HEK293T (cell line): ENCODE measurements at regions not wholly inside any gene's neighbourhood (a gene's known extent, or its start where the extent isn't known, plus 50 kb on each side); places are given as distances from the start of the nearest gene placed in this dataset.

Source experiments
- CTCF ChIA-PET: fragments of 350-600 bp; formaldehyde crosslinking; extraction: SDS; loops from one replicate; lab custom pipeline; 2021; ENCODE audit warnings: antibody characterized with exemption, inconsistent platforms; lab: Yijun Ruan, JAX
- POLR2A ChIA-PET: fragments of 350-600 bp; formaldehyde crosslinking; extraction: SDS; loops from one replicate; lab custom pipeline; 2020; ENCODE audit warnings: antibody characterized with exemption, inconsistent platforms; lab: Yijun Ruan, JAX
- DNase-seq: peaks from one replicate; pipeline ENCODE4 v3.0.0; 2012; ENCODE audit warnings: mixed read lengths; ENCODE audit errors: extremely low spot score
- ARNT ChIP-seq: fragments of 450-650 bp; IDR thresholded peaks from 2 replicates; pipeline ENCODE4 v1.6.1; 2017; ENCODE audit warnings: mild to moderate bottlenecking
- BHLHE40 ChIP-seq: fragments of 450-650 bp; IDR thresholded peaks from 2 replicates; pipeline ENCODE4 v1.6.1; 2016; ENCODE audit warnings: mild to moderate bottlenecking, moderate library complexity, borderline replicate concordance
- CTBP1 ChIP-seq: fragments of 450-650 bp; IDR thresholded peaks from 2 replicates; pipeline ENCODE4 v1.6.1; 2016; ENCODE audit warnings: borderline replicate concordance
- ELF4 ChIP-seq: fragments of 450-650 bp; IDR thresholded peaks from 2 replicates; pipeline ENCODE4 v1.6.1; 2017; ENCODE audit warnings: antibody characterized with exemption
- FOXA1 ChIP-seq: fragments of 450-650 bp; IDR thresholded peaks from 2 replicates; pipeline ENCODE4 v1.6.1; 2016; ENCODE audit warnings: mild to moderate bottlenecking
- FOXK2 ChIP-seq: fragments of 450-650 bp; IDR thresholded peaks from 2 replicates; pipeline ENCODE4 v1.6.1; 2016; ENCODE audit warnings: mild to moderate bottlenecking
- FOXM1 ChIP-seq: fragments of 450-650 bp; IDR thresholded peaks from 2 replicates; pipeline ENCODE4 v1.6.1; 2017; ENCODE audit warnings: mild to moderate bottlenecking, borderline replicate concordance
- HDGF ChIP-seq: fragments of 450-650 bp; IDR thresholded peaks from 2 replicates; pipeline ENCODE4 v1.6.1; 2017; ENCODE audit warnings: antibody characterized with exemption, borderline replicate concordance
- L3MBTL2 ChIP-seq: fragments of 450-650 bp; conservative IDR thresholded peaks from 2 replicates; pipeline ENCODE4 v1.6.1; 2016; ENCODE audit warnings: mild to moderate bottlenecking
- LEF1 ChIP-seq: fragments of 450-650 bp; IDR thresholded peaks from 2 replicates; pipeline ENCODE4 v1.6.1; 2017; ENCODE audit warnings: mild to moderate bottlenecking, borderline replicate concordance
- NFRKB ChIP-seq: fragments of 450-650 bp; IDR thresholded peaks from 2 replicates; pipeline ENCODE4 v1.6.1; 2016; ENCODE audit warnings: mild to moderate bottlenecking, moderate library complexity
- PKNOX1 ChIP-seq: fragments of 450-650 bp; IDR thresholded peaks from 2 replicates; pipeline ENCODE4 v1.6.1; 2016
- SP1 ChIP-seq: fragments of 450-650 bp; IDR thresholded peaks from 2 replicates; pipeline ENCODE4 v1.6.1; 2017
- SUZ12 ChIP-seq: fragments of 450-650 bp; IDR thresholded peaks from 2 replicates; pipeline ENCODE4 v1.6.1; 2016; ENCODE audit warnings: mild to moderate bottlenecking
- TARDBP ChIP-seq: fragments of 450-650 bp; IDR thresholded peaks from 2 replicates; pipeline ENCODE4 v1.6.1; 2016
- ZNF384 ChIP-seq: fragments of 450-650 bp; IDR thresholded peaks from 2 replicates; pipeline ENCODE4 v1.6.1; 2016

GRCh38 chr4:38409852-38410251 is 254.1 kb upstream of the KLF3 start:
- ChIA-PET POLR2A (no interaction called here), CTCF (no interaction called here)
- TF ChIP-seq SUZ12 = no peak
- no peak for DNase-seq

DNA sequence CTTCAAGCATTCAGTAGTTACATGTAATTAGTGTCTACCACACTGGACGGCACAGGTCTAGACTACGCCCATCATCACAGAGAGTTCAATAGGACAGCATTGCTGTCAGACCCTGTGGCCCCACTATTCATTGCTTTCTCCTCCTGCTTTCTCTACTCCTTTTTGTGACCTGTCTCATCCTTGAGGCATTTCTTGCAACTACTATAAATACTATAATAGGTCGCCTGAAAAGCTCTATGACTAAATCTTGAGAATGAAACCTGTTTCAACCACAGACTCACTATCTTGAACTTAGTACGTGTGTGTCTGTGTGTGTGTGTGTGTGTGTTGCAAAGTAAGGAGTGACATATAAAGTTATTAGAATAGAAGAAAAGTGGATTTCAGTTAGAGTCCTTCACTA is 252.9 kb upstream of the KLF3 start:
- no peak for TF ChIP-seq HDGF
- no peak for TF ChIP-seq SP1
- TF ChIP-seq ARNT = no peak
- TF ChIP-seq L3MBTL2 = no peak
- no peak for TF ChIP-seq PKNOX1
- TF ChIP-seq TARDBP = no peak
- TF ChIP-seq CTBP1 = no peak
- TF ChIP-seq FOXA1 = no peak
- no peak for TF ChIP-seq ELF4
- no peak for DNase-seq
- ChIA-PET CTCF (no interaction called here), POLR2A (no interaction called here)

DNA sequence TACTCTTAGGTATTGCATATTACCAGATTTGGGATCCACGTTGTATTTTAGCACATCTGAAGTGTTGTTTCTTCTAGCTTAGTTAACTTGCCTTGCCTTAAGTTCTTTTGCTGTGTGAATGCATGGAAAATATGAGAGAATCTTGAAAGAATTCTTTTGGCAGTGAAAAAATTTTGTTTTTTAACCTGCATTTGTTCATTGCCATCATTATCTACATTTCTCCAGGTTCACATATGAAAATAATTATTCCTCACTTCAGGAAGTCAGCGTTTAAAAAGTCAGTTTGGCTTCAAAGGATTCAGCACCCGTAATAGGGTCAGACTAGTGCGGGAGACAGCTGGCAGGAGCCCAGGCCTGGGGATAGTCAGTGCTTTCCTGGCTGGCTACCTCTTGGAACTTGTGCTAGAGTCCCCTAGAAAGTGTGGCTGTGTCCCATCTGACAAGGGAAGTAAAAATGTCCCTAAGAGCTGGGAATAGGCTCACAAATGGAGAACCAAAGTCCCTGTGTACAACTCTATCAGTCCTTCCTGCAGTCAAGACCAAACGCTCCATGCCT is 251.9 kb upstream of the KLF3 start:
- no peak for DNase-seq
- ChIA-PET CTCF (interaction anchor here (0.5 kb wide), 1 partner anchor 264 kb away, joined by 3 read pairs; no protein-coding TSS in a partner anchor), POLR2A (no interaction called here)
- no peak for TF ChIP-seq L3MBTL2
- TF ChIP-seq NFRKB = no peak
- TF ChIP-seq HDGF = no peak
- TF ChIP-seq PKNOX1 = no peak
- TF ChIP-seq BHLHE40 = no peak
- no peak for TF ChIP-seq ELF4
- TF ChIP-seq FOXA1 = no peak
- TF ChIP-seq SUZ12 = no peak
- TF ChIP-seq LEF1 = no peak
- no peak for TF ChIP-seq SP1
- TF ChIP-seq ZNF384 = no peak

DNA sequence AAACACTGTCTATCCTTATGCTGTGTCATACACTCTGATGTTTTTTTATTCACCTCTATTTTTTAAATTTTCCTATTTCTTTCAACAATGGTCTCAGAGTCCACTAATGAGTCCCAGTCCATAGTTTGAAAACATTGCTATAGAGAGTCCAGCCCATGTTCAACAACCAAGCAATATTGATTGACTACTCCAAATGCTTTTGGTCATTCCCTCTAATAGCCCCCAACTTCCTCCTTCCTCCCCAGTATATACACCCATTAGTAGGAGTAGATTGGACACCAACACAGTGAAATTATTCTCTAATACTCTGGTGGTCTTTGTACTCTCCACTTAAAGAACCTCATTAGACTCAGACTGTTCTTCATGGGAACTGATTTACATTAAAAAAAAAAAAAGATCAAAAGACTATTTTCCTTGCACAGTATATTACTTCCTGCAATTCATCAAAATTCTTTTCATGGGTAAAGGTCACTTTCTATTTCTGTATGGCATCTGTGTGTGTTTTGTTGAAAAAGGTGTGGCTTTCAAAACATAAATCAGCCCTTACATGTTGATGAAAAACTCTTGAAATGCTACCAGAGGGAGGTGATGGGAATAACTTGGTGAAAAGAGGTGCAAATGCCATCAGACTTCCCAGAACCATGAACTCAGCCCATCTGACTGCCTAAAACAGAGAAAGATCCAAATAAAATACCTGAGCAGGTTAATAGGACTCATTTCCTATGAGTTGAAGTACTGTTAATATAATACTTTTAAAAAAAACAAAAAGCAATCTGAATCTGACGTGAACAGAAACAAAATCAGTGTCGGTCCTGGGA is 250.3 kb upstream of the KLF3 start:
- TF ChIP-seq ELF4 (no peak), CTBP1 (no peak), FOXK2 (no peak), NFRKB (no peak), SP1 (no peak), FOXA1 (no peak), FOXM1 (no peak), ARNT (no peak), ZNF384 (no peak), HDGF (no peak), LEF1 (no peak), L3MBTL2 (no peak)
- CTCF ChIA-PET = no interaction called here
- DNase-seq = no peak
- POLR2A ChIA-PET = no interaction called here

GRCh38 chr4:38414410-38414809 is 249.6 kb upstream of the KLF3 start:
- no peak for DNase-seq
- TF ChIP-seq CTBP1 = no peak
- TF ChIP-seq SP1 = no peak
- TF ChIP-seq L3MBTL2 = no peak
- no peak for TF ChIP-seq TARDBP
- TF ChIP-seq BHLHE40 = no peak
- no peak for TF ChIP-seq LEF1
- no peak for TF ChIP-seq HDGF
- no peak for TF ChIP-seq FOXK2
- no peak for TF ChIP-seq ZNF384
- no peak for TF ChIP-seq SUZ12
- POLR2A ChIA-PET = no interaction called here
- CTCF ChIA-PET = no interaction called here

DNA sequence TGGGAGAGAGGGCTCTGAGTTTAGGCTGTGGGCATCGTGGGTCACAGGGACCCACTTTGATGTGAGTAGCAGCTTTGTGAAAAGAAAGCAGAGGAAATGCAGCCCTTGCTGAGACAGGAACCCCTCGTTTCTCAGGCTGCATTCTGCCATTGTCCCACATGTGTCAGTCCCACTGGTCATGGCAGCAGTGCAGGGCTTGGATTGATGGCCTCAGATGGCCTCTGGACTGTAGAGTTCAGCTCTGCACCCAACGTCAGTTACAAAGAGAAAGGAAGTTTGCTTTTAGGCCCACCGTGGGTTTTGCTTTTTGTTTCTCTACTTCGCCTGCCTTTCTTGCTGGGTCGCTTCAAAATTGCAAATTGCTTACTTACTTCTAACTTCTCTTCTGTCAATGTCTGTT is 248.3 kb upstream of the KLF3 start:
- TF ChIP-seq NFRKB (no peak), L3MBTL2 (no peak), ELF4 (no peak), BHLHE40 (no peak), HDGF (no peak), FOXA1 (no peak), LEF1 (no peak), ARNT (no peak), PKNOX1 (no peak), CTBP1 (no peak), SP1 (no peak), FOXM1 (no peak), SUZ12 (no peak), ZNF384 (no peak), TARDBP (no peak), FOXK2 (no peak)
- ChIA-PET POLR2A (no interaction called here), CTCF (no interaction called here)
- DNase-seq = no peak
